Keratinocyte (primary cell): ENCODE measurements at regions not wholly inside any gene's neighbourhood (a gene's known extent, or its start where the extent isn't known, plus 50 kb on each side); places are given as distances from the start of the nearest gene placed in this dataset.

Experiments
- DNase-seq: peaks from one replicate; pipeline ENCODE4 v3.0.0-alpha.2; 2011; ENCODE audit warnings: low read depth, missing footprints, low spot score
- FAIRE-seq: peaks from 2 replicates; lab custom pipeline; 2011; peaks lifted over from hg19 to GRCh38; lab: Jason Lieb, UNC
- H2AFZ ChIP-seq: 2 replicates; pipeline ENCODE4 v1.6.0; 2012; ENCODE audit warnings: low read length, control low read depth, inconsistent platforms; ENCODE audit not compliant: control insufficient read depth
- H3K27ac ChIP-seq: 2 replicates; pipeline ENCODE4 v1.5.1; 2011; ENCODE audit warnings: low read length; ENCODE audit not compliant: control insufficient read depth, insufficient read depth
- H3K27me3 ChIP-seq: 3 replicates; pipeline ENCODE4 v1.6.0; 2011; ENCODE audit warnings: low read length; ENCODE audit not compliant: control insufficient read depth, insufficient read depth; ENCODE audit errors: extremely low read depth
- H3K36me3 ChIP-seq, 2 experiments: 2 replicates in 1 of 2; 3 replicates in 1 of 2; pipeline ENCODE4 v1.5.1; 2011; ENCODE audit warnings: low read length in 2 of 2, mild to moderate bottlenecking in 1 of 2; ENCODE audit not compliant: control insufficient read depth in 2 of 2, insufficient read depth in 2 of 2; ENCODE audit errors: extremely low read depth in 1 of 2
- H3K4me1 ChIP-seq: 3 replicates; pipeline ENCODE4 v1.5.1; 2011; ENCODE audit warnings: low read length; ENCODE audit not compliant: control insufficient read depth, insufficient read depth; ENCODE audit errors: extremely low read depth
- H3K4me2 ChIP-seq: 3 replicates; pipeline ENCODE4 v1.6.0; 2011; ENCODE audit warnings: low read depth, low read length; ENCODE audit not compliant: control insufficient read depth, insufficient read depth; ENCODE audit errors: extremely low read depth
- H3K4me3 ChIP-seq, 3 experiments: fragments of 200-600 bp in 1 of 3; sonication (generic) in 1 of 3; 2 replicates in 2 of 3; 3 replicates in 1 of 3; pipeline ENCODE4 v1.5.1; 2011 to 2016; ENCODE audit warnings: low read length in 3 of 3, mild to moderate bottlenecking in 3 of 3, control low read depth in 2 of 3, inconsistent platforms in 1 of 3, low read depth in 1 of 3, mixed read lengths in 1 of 3, mixed run types in 1 of 3, moderate library complexity in 1 of 3; ENCODE audit not compliant: control insufficient read depth in 2 of 3, insufficient read depth in 2 of 3; ENCODE audit errors: extremely low read depth in 1 of 3
- H3K79me2 ChIP-seq: 2 replicates; pipeline ENCODE4 v1.6.0; 2012; ENCODE audit warnings: low read length; ENCODE audit not compliant: control insufficient read depth, insufficient read depth
- H3K9ac ChIP-seq: 3 replicates; pipeline ENCODE4 v1.6.0; 2011; ENCODE audit warnings: low read length; ENCODE audit not compliant: control insufficient read depth, insufficient read depth; ENCODE audit errors: extremely low read depth
- H3K9me1 ChIP-seq: 3 replicates; pipeline ENCODE4 v1.6.0; 2011; ENCODE audit warnings: low read length; ENCODE audit not compliant: control insufficient read depth, insufficient read depth; ENCODE audit errors: extremely low read depth
- H3K9me3 ChIP-seq: 2 replicates; pipeline ENCODE4 v1.5.1; 2012; ENCODE audit warnings: low read depth, low read length; ENCODE audit not compliant: control insufficient read depth
- H4K20me1 ChIP-seq: 3 replicates; pipeline ENCODE4 v1.6.0; 2011; ENCODE audit warnings: low read length; ENCODE audit not compliant: control insufficient read depth, insufficient read depth; ENCODE audit errors: extremely low read depth
- EZH2 ChIP-seq: IDR thresholded peaks from one replicate; pipeline ENCODE4 v1.6.1; 2012; ENCODE audit warnings: inconsistent platforms, mild to moderate bottlenecking, low read length, moderate library complexity
- dilution Hi-C: fragments of 300-500 bp; cut with MboI; formaldehyde crosslinking; loops from one replicate; pipeline ENCODE4 v1.7.0; 2020; ENCODE audit warnings: low sequenced_read_pairs; ENCODE audit not compliant: extremely low pct_ligation_motif_present
- TF ChIP-seq, protein P1 (sequence below), 3 experiments: IDR thresholded peaks in 1 of 3; conservative IDR thresholded peaks in 1 of 3; optimal IDR thresholded peaks in 1 of 3; 2 replicates in 2 of 3; 3 replicates in 1 of 3; pipeline versions ENCODE3 to v1.5.1; 2011; ENCODE audit warnings: low read length in 3 of 3, mild to moderate bottlenecking in 3 of 3, moderate library complexity in 2 of 3, control low read depth in 1 of 3, inconsistent platforms in 1 of 3; ENCODE audit not compliant: insufficient read depth in 2 of 3; ENCODE audit errors: extremely low read depth in 1 of 3

DNA sequence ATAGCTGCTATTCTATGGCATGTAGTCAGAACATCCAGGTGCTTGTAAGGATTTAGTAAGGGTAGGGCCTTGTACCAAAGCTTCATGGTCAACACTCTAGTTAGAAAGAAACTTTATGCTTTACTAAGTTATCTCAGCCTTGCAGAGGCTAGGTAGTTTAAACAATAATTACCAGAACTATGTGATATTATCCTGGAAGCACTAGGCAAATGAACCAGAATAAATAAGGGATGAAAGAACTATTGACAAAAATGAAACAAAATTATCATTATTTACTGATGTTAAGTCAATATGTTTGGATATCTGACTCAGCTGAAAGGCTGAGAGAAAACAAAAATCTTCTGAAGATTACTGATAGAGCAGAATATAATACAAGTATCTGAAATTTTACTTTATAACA, 1089.1 kb upstream of the RAG2 start:
- H3K4me1 ChIP-seq, result no peaks in the 10 kb centered on the region
- no peaks in the 10 kb centered on the region for H3K36me3 ChIP-seq
- H3K9me1 ChIP-seq, result no peaks in the 10 kb centered on the region
- no peak for DNase-seq
- H4K20me1 ChIP-seq, result no peaks in the 10 kb centered on the region
- no peak overlapping the region for H3K4me2 ChIP-seq
- TF ChIP-seq EZH2, result no peak
- TF ChIP-seq, protein P1, sequence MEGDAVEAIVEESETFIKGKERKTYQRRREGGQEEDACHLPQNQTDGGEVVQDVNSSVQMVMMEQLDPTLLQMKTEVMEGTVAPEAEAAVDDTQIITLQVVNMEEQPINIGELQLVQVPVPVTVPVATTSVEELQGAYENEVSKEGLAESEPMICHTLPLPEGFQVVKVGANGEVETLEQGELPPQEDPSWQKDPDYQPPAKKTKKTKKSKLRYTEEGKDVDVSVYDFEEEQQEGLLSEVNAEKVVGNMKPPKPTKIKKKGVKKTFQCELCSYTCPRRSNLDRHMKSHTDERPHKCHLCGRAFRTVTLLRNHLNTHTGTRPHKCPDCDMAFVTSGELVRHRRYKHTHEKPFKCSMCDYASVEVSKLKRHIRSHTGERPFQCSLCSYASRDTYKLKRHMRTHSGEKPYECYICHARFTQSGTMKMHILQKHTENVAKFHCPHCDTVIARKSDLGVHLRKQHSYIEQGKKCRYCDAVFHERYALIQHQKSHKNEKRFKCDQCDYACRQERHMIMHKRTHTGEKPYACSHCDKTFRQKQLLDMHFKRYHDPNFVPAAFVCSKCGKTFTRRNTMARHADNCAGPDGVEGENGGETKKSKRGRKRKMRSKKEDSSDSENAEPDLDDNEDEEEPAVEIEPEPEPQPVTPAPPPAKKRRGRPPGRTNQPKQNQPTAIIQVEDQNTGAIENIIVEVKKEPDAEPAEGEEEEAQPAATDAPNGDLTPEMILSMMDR (optimal IDR thresholded peaks at IDR 0.05 in 1 of 3, IDR thresholded peaks at IDR 0.05 in 1 of 3, conservative IDR thresholded peaks at IDR 0.05 in 1 of 3; ENCODE audit: extremely low read depth in 1 of 3, insufficient read depth in 2 of 3, low read length in 3 of 3), result no peak
- H3K4me3 ChIP-seq, result no peak overlapping the region
- dilution Hi-C loops, result no loop called here
- no peaks in the 10 kb centered on the region for H3K9me3 ChIP-seq
- H3K9ac ChIP-seq, result no peak overlapping the region
- no peak overlapping the region for H2AFZ ChIP-seq
- no peak for FAIRE-seq
- H3K27me3 ChIP-seq, result no peaks in the 10 kb centered on the region
- H3K27ac ChIP-seq, result no peak overlapping the region
- H3K79me2 ChIP-seq, result no peaks in the 10 kb centered on the region

DNA sequence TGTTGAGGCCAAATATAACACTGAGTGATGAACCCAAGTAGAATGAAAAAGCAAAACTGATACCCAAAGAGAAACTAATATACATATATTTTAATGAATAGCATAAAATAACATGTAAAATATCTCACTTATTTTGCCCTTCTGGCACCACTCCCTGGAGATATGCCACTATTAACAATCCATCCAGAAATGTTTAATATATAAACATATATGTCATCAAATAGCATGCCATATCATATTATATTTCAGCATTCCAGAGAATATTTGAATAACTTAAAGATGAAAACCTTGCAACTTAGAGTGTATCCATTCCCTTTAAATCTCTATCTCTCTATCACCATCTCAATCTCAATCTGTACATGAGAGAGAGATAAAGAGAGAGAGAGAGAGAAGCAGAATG, 1073.3 kb upstream of the RAG2 start:
- no peaks in the 10 kb centered on the region for H3K4me1 ChIP-seq
- no peak overlapping the region for H3K27ac ChIP-seq
- no peaks in the 10 kb centered on the region for H3K27me3 ChIP-seq
- H3K9me3 ChIP-seq, result no peaks in the 10 kb centered on the region
- no peak overlapping the region for H3K4me2 ChIP-seq
- no peaks in the 10 kb centered on the region for H3K9me1 ChIP-seq
- dilution Hi-C loops, result no loop called here
- DNase-seq, result no peak
- TF ChIP-seq, protein P1 (optimal IDR thresholded peaks at IDR 0.05 in 1 of 3, IDR thresholded peaks at IDR 0.05 in 1 of 3, conservative IDR thresholded peaks at IDR 0.05 in 1 of 3; ENCODE audit: extremely low read depth in 1 of 3, insufficient read depth in 2 of 3, low read length in 3 of 3), result no peak
- no peak for TF ChIP-seq EZH2
- H3K9ac ChIP-seq, result no peak overlapping the region
- H3K79me2 ChIP-seq, result no peaks in the 10 kb centered on the region
- H3K36me3 ChIP-seq, result no peaks in the 10 kb centered on the region
- H4K20me1 ChIP-seq, result no peaks in the 10 kb centered on the region
- no peak overlapping the region for H2AFZ ChIP-seq
- no peak overlapping the region for H3K4me3 ChIP-seq
- FAIRE-seq, result no peak
